K562 (cell line): ENCODE measurements at regions not wholly inside any gene's neighbourhood (a gene's known extent, or its start where the extent isn't known, plus 50 kb on each side); places are given as distances from the start of the nearest gene placed in this dataset.
"Not testable (repeated sequence)": the region's sequence is repeated elsewhere in the genome, so short reads cannot be mapped to it uniquely, and the experiment has no call there.

Experiments used
- ATAC-seq: fragments of 200-7000 bp; cut with Tn5 transposase; 3 replicates; pipeline ENCODE4 v1.9.1; 2020; ENCODE audit warnings: moderate library complexity
- BruUV-seq: library from RNA; stranded (reverse); fragments of 400-500 nt; replicated peaks from 2 replicates; lab custom pipeline; 2021; lab: Mats Ljungman, UMichigan
- CTCF ChIA-PET: fragments of 300-600 bp; formaldehyde crosslinking; extraction: SDS; loops from one replicate; lab custom pipeline; 2021; ENCODE audit warnings: low intra/inter-chr PET ratio; lab: Yijun Ruan, JAX
- POLR2A ChIA-PET: fragments of 300-600, 350-650 bp; sonication (Branson Sonifier 250); formaldehyde crosslinking; extraction: SDS; loops from one replicate; lab custom pipeline; 2021; ENCODE audit warnings: antibody characterized with exemption, inconsistent platforms; lab: Yijun Ruan, JAX
- DNase-seq, 4 experiments: peaks; one replicate each; pipeline versions ENCODE4 v3.0.0 to v3.0.0-alpha.2; 2011 to 2018; ENCODE audit warnings: low spot score in 3 of 4, mixed read lengths in 3 of 4; ENCODE audit errors: extremely low read depth in 1 of 4
- FAIRE-seq: peaks from 2 replicates; lab custom pipeline; 2011; peaks lifted over from hg19 to GRCh38; lab: Jason Lieb, UNC
- H2AFZ ChIP-seq: 2 replicates; pipeline ENCODE4 v1.6.0; 2011; ENCODE audit warnings: low read depth, low read length, control low read depth, inconsistent platforms
- H3K27ac ChIP-seq: fragments of 200-600 bp; 3 replicates; pipeline ENCODE4 v1.8.0; 2011; ENCODE audit warnings: low read depth, mild to moderate bottlenecking, control low read depth, inconsistent platforms, low read length, moderate library complexity, mixed read lengths; ENCODE audit errors: extremely low read depth
- H3K27me3 ChIP-seq, 2 experiments: fragments of 300-600 bp in 1 of 2; 2 replicates in 1 of 2; 3 replicates in 1 of 2; pipeline versions ENCODE4 v1.6.0 to v1.8.0; 2011; ENCODE audit warnings: inconsistent platforms in 2 of 2, low read length in 2 of 2, mild to moderate bottlenecking in 1 of 2, mixed read lengths in 1 of 2, moderate library complexity in 1 of 2; ENCODE audit not compliant: control insufficient read depth in 2 of 2, insufficient read depth in 2 of 2
- H3K36me3 ChIP-seq: fragments of 300-600 bp; 3 replicates; pipeline ENCODE4 v1.8.0; 2011; ENCODE audit warnings: mild to moderate bottlenecking, low read length, inconsistent platforms; ENCODE audit not compliant: control insufficient read depth, insufficient read depth
- H3K4me1 ChIP-seq, 2 experiments: fragments of 200-600 bp in 1 of 2; replicated peaks in 1 of 2; 2 replicates in 1 of 2; 3 replicates in 1 of 2; pipeline versions ENCODE4 v1.5.1 to v1.8.0; 2011; ENCODE audit warnings: inconsistent platforms in 2 of 2, low read length in 2 of 2, mild to moderate bottlenecking in 1 of 2, mixed read lengths in 1 of 2, moderate library complexity in 1 of 2; ENCODE audit not compliant: control insufficient read depth in 2 of 2, insufficient read depth in 2 of 2
- H3K4me2 ChIP-seq: 2 replicates; pipeline ENCODE4 v1.6.1; 2011; ENCODE audit warnings: low read length, control low read depth, inconsistent platforms, mixed read lengths; ENCODE audit not compliant: insufficient read depth
- H3K4me3 ChIP-seq: fragments of 200-600 bp; sonication (generic), shearing (Covaris generic); 2 replicates; pipeline ENCODE4 v1.5.1; 2016; ENCODE audit warnings: control low read depth, inconsistent platforms
- H3K79me2 ChIP-seq: fragments of 200-600 bp; 3 replicates; pipeline ENCODE4 v1.8.0; 2011; ENCODE audit warnings: low read length, inconsistent platforms; ENCODE audit not compliant: control insufficient read depth, insufficient read depth
- H3K9ac ChIP-seq, 2 experiments: 2 replicates each; pipeline versions ENCODE4 v1.6.0 to v1.6.1; 2011; ENCODE audit warnings: low read depth in 2 of 2, low read length in 2 of 2, control low read depth in 1 of 2, inconsistent platforms in 1 of 2, mild to moderate bottlenecking in 1 of 2, mixed read lengths in 1 of 2; ENCODE audit not compliant: insufficient read depth in 1 of 2
- H3K9me1 ChIP-seq: one replicate; pipeline ENCODE4 v1.6.0; 2011; ENCODE audit warnings: inconsistent platforms, mild to moderate bottlenecking, low read length, moderate library complexity; ENCODE audit not compliant: control insufficient read depth, insufficient read depth
- H3K9me3 ChIP-seq: replicated peaks from 2 replicates; pipeline ENCODE4 v1.5.1; 2011; ENCODE audit warnings: low read depth, low read length, inconsistent platforms; ENCODE audit not compliant: control insufficient read depth, insufficient read depth
- H4K20me1 ChIP-seq: replicated peaks from 2 replicates; pipeline ENCODE4 v1.6.1; 2011; ENCODE audit warnings: low read length, inconsistent platforms, mixed read lengths; ENCODE audit not compliant: control insufficient read depth, insufficient read depth
- ATF1 ChIP-seq, 2 experiments: fragments of 450-650 bp in 1 of 2; IDR thresholded peaks; 2 replicates each; pipeline ENCODE4 v1.6.1; 2016; ENCODE audit warnings: missing compliant biosample characterization in 1 of 2, missing genetic modification characterization in 1 of 2
- MGA ChIP-seq: fragments of 450-650 bp; IDR thresholded peaks from 2 replicates; pipeline ENCODE4 v1.6.1; 2016; ENCODE audit warnings: mild to moderate bottlenecking, moderate library complexity
- MIER1 ChIP-seq: fragments of 450-650 bp; IDR thresholded peaks from 2 replicates; pipeline ENCODE4 v1.6.1; 2016; ENCODE audit warnings: antibody characterized with exemption, mild to moderate bottlenecking, low read depth
- NUFIP1 ChIP-seq: fragments of 450-650 bp; IDR thresholded peaks from 2 replicates; pipeline ENCODE4 v1.6.1; 2018; ENCODE audit not compliant: partially characterized antibody
- SOX6 ChIP-seq: fragments of 450-650 bp; IDR thresholded peaks from 2 replicates; pipeline ENCODE4 v1.6.1; 2014; ENCODE audit warnings: mild to moderate bottlenecking
- ZNF316 ChIP-seq: fragments of 450-650 bp; IDR thresholded peaks from 2 replicates; pipeline ENCODE4 v1.6.1; 2016
- WGBS: fragments of 100-300 bp; shearing (Covaris generic); methylation state at CpG from one replicate; pipeline ENCODE4 v1.1.6; 2016; ENCODE audit warnings: low coverage, mixed read lengths; ENCODE audit not compliant: insufficient coverage; ENCODE audit errors: missing lambda C conversion rate; 5-methylcytosine and 5-hydroxymethylcytosine counted together
- in situ Hi-C: fragments of 300-500 bp; cut with MboI; formaldehyde crosslinking; loops from 4 replicates; pipeline ENCODE4 v1.15.0; 2018; ENCODE audit warnings: inconsistent platforms, mixed read lengths
- intact Hi-C: fragments of 100-400 bp; cut with micrococcal nuclease; formaldehyde crosslinking; loops from 2 replicates; pipeline ENCODE4 v1.14.2; 2022

GRCh38 chr13:87191485-87191884 is 479.7 kb upstream of the SLITRK5 start:
- H2AFZ ChIP-seq, H3K9me1 ChIP-seq, POLR2A ChIA-PET, H3K27me3 ChIP-seq, H3K4me3 ChIP-seq, intact Hi-C loops, H3K4me2 ChIP-seq, H3K79me2 ChIP-seq, BruUV-seq, H3K36me3 ChIP-seq, FAIRE-seq, H3K9ac ChIP-seq, H3K9me3 ChIP-seq, in situ Hi-C loops, ATAC-seq, H3K27ac ChIP-seq, H4K20me1 ChIP-seq, CTCF ChIA-PET, H3K4me1 ChIP-seq, DNase-seq: not testable (repeated sequence)
- 0% methylated on average over 6 of the region's 8 CpGs for WGBS

GRCh38 chr13:87198371-87198770 is 472.8 kb upstream of the SLITRK5 start:
- BruUV-seq, result no TSS peak
- FAIRE-seq, result no peak
- TF ChIP-seq MGA (no peak), SOX6 (no peak), ZNF316 (no peak), NUFIP1 (no peak), MIER1 (no peak), ATF1 (CRISPR knock-in tag; IDR thresholded peaks at IDR 0.05) (no peak), ATF1 (tag; IDR thresholded peaks at IDR 0.05) (no peak)

More at GRCh38 chr13:87198371-87198770, 472.8 kb upstream of the SLITRK5 start:
- H3K27ac ChIP-seq, result no peak overlapping the region
- H3K4me3 ChIP-seq, result no peak overlapping the region
- in situ Hi-C loops, result no loop called here
- intact Hi-C loops, result no loop called here
- WGBS, result 0% methylated on average over 3 of the region's 3 CpGs
- H3K4me1 ChIP-seq, result no peaks in the 10 kb centered on the region
- H2AFZ ChIP-seq, result no peak overlapping the region
- no peak overlapping the region for H3K4me2 ChIP-seq
- no peaks in the 10 kb centered on the region for H3K9me3 ChIP-seq
- CTCF ChIA-PET, result no interaction called here
- H3K27me3 ChIP-seq, result no peaks in the 10 kb centered on the region
- ATAC-seq (no peak), DNase-seq (no peak)
- H4K20me1 ChIP-seq, result no peaks in the 10 kb centered on the region
- no peaks in the 10 kb centered on the region for H3K9me1 ChIP-seq
- POLR2A ChIA-PET, result no interaction called here
- no peaks in the 10 kb centered on the region for H3K79me2 ChIP-seq
- no peaks in the 10 kb centered on the region for H3K36me3 ChIP-seq
- H3K9ac ChIP-seq, result no peak overlapping the region
